Gastrocnemius medialis (tissue), 4 donors: ENCODE measurements at regions not wholly inside any gene's neighbourhood (a gene's known extent, or its start where the extent isn't known, plus 50 kb on each side); places are given as distances from the start of the nearest gene placed in this dataset.

Experiments used
- POLR2A ChIP-seq, 2 donors: fragments of 450-650 bp; IDR thresholded peaks; one replicate each; pipeline ENCODE4 v1.6.1; 2017; ENCODE audit warnings: antibody characterized with exemption in 2 of 2, mild to moderate bottlenecking in 2 of 2, moderate library complexity in 2 of 2
- TF ChIP-seq, protein P1 (sequence below), 5 experiments: fragments of 450-650 bp in 3 of 5; fragments of 200-600 bp in 2 of 5; sonication (generic) in 2 of 5; IDR thresholded peaks in 4 of 5; conservative IDR thresholded peaks in 1 of 5; 1 replicate in 4 of 5; 2 replicates in 1 of 5; pipeline ENCODE4 v1.5.1; 2016 to 2019; ENCODE audit warnings: antibody characterized with exemption in 5 of 5, mild to moderate bottlenecking in 3 of 5, moderate library complexity in 3 of 5

DNA sequence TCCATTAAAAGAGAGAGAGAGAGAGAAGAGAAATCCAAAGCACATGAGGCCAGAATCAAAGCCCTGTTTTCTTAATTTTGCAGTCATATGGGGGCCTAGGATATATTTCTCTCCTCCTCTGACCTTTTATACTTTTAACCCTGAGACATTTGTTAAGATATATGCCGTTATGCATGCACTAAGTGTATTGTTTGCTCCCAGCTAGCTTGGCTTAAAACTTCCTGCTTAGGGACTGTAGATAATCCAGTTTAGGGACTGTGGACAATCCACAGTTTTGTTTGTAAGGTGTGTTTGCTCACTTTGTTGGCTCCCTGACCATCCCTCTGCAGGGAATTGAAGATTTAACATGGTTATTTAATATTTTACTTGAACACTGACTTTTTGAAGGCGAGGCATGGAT, 166.3 kb upstream of the TSHZ2 start:
- TF ChIP-seq POLR2A (IDR thresholded peaks at IDR 0.05): no peak
- TF ChIP-seq, protein P1, sequence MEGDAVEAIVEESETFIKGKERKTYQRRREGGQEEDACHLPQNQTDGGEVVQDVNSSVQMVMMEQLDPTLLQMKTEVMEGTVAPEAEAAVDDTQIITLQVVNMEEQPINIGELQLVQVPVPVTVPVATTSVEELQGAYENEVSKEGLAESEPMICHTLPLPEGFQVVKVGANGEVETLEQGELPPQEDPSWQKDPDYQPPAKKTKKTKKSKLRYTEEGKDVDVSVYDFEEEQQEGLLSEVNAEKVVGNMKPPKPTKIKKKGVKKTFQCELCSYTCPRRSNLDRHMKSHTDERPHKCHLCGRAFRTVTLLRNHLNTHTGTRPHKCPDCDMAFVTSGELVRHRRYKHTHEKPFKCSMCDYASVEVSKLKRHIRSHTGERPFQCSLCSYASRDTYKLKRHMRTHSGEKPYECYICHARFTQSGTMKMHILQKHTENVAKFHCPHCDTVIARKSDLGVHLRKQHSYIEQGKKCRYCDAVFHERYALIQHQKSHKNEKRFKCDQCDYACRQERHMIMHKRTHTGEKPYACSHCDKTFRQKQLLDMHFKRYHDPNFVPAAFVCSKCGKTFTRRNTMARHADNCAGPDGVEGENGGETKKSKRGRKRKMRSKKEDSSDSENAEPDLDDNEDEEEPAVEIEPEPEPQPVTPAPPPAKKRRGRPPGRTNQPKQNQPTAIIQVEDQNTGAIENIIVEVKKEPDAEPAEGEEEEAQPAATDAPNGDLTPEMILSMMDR (IDR thresholded peaks at IDR 0.05 in 4 of 5, conservative IDR thresholded peaks at IDR 0.05 in 1 of 5): no peak
